ENCODE measurements at regions not wholly inside any gene's neighbourhood (a gene's known extent, or its start where the extent isn't known, plus 50 kb on each side); places are given as distances from the start of the nearest gene placed in this dataset.

DNA sequence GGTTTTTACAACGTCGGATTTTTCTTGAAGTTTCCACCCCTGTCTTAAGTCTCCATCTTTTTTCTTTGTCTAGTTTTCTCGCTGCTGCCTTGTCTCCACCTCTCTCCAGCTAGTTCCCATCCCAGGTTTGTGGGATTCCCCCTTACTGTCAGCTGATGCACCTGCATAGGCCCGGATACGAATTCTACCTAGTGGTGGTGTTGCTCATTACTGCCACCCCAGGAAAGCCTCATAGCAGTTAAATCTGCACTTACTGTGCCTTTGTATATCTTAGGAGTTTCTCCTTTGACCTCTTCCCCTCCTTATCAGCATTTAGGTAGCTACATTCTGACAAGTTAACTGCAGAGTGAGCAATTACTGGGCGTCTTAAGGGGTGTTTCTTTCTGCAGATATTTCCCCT is 1693.1 kb upstream of the TENM3 start:
- TF ChIP-seq, protein P1, sequence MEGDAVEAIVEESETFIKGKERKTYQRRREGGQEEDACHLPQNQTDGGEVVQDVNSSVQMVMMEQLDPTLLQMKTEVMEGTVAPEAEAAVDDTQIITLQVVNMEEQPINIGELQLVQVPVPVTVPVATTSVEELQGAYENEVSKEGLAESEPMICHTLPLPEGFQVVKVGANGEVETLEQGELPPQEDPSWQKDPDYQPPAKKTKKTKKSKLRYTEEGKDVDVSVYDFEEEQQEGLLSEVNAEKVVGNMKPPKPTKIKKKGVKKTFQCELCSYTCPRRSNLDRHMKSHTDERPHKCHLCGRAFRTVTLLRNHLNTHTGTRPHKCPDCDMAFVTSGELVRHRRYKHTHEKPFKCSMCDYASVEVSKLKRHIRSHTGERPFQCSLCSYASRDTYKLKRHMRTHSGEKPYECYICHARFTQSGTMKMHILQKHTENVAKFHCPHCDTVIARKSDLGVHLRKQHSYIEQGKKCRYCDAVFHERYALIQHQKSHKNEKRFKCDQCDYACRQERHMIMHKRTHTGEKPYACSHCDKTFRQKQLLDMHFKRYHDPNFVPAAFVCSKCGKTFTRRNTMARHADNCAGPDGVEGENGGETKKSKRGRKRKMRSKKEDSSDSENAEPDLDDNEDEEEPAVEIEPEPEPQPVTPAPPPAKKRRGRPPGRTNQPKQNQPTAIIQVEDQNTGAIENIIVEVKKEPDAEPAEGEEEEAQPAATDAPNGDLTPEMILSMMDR (IDR thresholded peaks at IDR 0.05; ENCODE audit: low read length), result peak; percentile 4; the same call in 1 of the 2 replicates
- no peak for TF ChIP-seq EZH2phosphoT487 (IDR thresholded peaks at IDR 0.05; ENCODE audit: low read length)

Data from MM.1S (cell line).